H1 (cell line): ENCODE measurements at regions not wholly inside any gene's neighbourhood (a gene's known extent, or its start where the extent isn't known, plus 50 kb on each side); places are given as distances from the start of the nearest gene placed in this dataset.

ENCODE experiments used
- EP300 ChIP-seq, 2 experiments: IDR thresholded peaks; 1 replicate in 1 of 2; 2 replicates in 1 of 2; pipeline ENCODE4 v1.6.1; 2011 to 2012; ENCODE audit warnings: low read depth in 2 of 2, low read length in 2 of 2, mild to moderate bottlenecking in 2 of 2, borderline replicate concordance in 1 of 2, inconsistent platforms in 1 of 2, moderate library complexity in 1 of 2
- EZH2 ChIP-seq: fragments of 200-600 bp; sonication (generic); IDR thresholded peaks from 2 replicates; pipeline ENCODE4 v1.7.1; 2012; ENCODE audit warnings: low read depth, mild to moderate bottlenecking, moderate library complexity, low read length, inconsistent platforms; ENCODE audit not compliant: severe bottlenecking
- NANOG ChIP-seq: IDR thresholded peaks from 2 replicates; pipeline ENCODE4 v1.6.1; 2011; ENCODE audit warnings: low read length, low read depth, mild to moderate bottlenecking, inconsistent platforms; ENCODE audit not compliant: insufficient read depth, poor library complexity, severe bottlenecking
- RAD21 ChIP-seq, 2 experiments: IDR thresholded peaks in 1 of 2; conservative IDR thresholded peaks in 1 of 2; 2 replicates each; pipeline ENCODE4 v1.6.1; 2011; ENCODE audit warnings: low read depth in 2 of 2, low read length in 2 of 2, improper control_type of control experiment in 1 of 2, inconsistent platforms in 1 of 2, mild to moderate bottlenecking in 1 of 2, moderate library complexity in 1 of 2
- SP2 ChIP-seq: IDR thresholded peaks from 2 replicates; pipeline ENCODE4 v1.6.1; 2012; ENCODE audit warnings: mild to moderate bottlenecking, low read length, inconsistent platforms

GRCh38 chr15:61499376-61499775, 270.3 kb upstream of the RORA start:
- TF ChIP-seq EP300 (IDR thresholded peaks at IDR 0.05; ENCODE audit: borderline replicate concordance in 1 of 2, low read depth in 2 of 2, low read length in 2 of 2) (no peak), EZH2 (no peak), RAD21 (IDR thresholded peaks at IDR 0.05 in 1 of 2, conservative IDR thresholded peaks at IDR 0.05 in 1 of 2; ENCODE audit: low read depth in 2 of 2, low read length in 2 of 2) (no peak), NANOG (no peak), SP2 (no peak)
